GM13976 (cell line): ENCODE measurements at regions not wholly inside any gene's neighbourhood (a gene's known extent, or its start where the extent isn't known, plus 50 kb on each side); places are given as distances from the start of the nearest gene placed in this dataset.

Experiments used
- DNase-seq: peaks from one replicate; pipeline ENCODE4 v3.0.0; 2012; ENCODE audit warnings: low spot score
- CTCF ChIP-seq: IDR thresholded peaks from 2 replicates; pipeline ENCODE4 v1.5.1; 2012; ENCODE audit warnings: borderline replicate concordance, mild to moderate bottlenecking; ENCODE audit not compliant: insufficient read depth; ENCODE audit errors: extremely low read depth, missing control alignments, control extremely low read depth
- in situ Hi-C: fragments of 300-500 bp; cut with MboI; formaldehyde crosslinking; loops from one replicate; pipeline ENCODE4 v1.12.0; 2022; ENCODE audit warnings: low sequenced_read_pairs, mixed read lengths, inconsistent platforms; ENCODE audit not compliant: unreplicated experiment

- in situ Hi-C loops = no loop called here
- no peak for DNase-seq
- TF ChIP-seq CTCF = no peak
Measured at GRCh38 chr3:137420198-137420995, 343.7 kb upstream of the SOX14 start.

- TF ChIP-seq CTCF = no peak
- DNase-seq = no peak
- in situ Hi-C loops = no loop called here
Measured at GRCh38 chr3:137438561-137438960, 325.6 kb upstream of the SOX14 start.

- TF ChIP-seq CTCF = no peak
- in situ Hi-C loops = no loop called here
- DNase-seq = no peak
Measured at GRCh38 chr3:137460944-137461343, 303.2 kb upstream of the SOX14 start.

GRCh38 chr3:137463131-137463530, 301.0 kb upstream of the SOX14 start:
- no peak for DNase-seq
- no peak for TF ChIP-seq CTCF
- in situ Hi-C loops = no loop called here

- no peak for TF ChIP-seq CTCF
- DNase-seq = no peak
- in situ Hi-C loops = no loop called here
Measured at GRCh38 chr3:137464341-137464740, 299.8 kb upstream of the SOX14 start.

- no peak for DNase-seq
- no peak for TF ChIP-seq CTCF
- in situ Hi-C loops = no loop called here
Measured at GRCh38 chr3:137468446-137468845, 295.7 kb upstream of the SOX14 start.
